ENCODE measurements at regions not wholly inside any gene's neighbourhood (a gene's known extent, or its start where the extent isn't known, plus 50 kb on each side); places are given as distances from the start of the nearest gene placed in this dataset.
"Not testable (repeated sequence)": the region's sequence is repeated elsewhere in the genome, so short reads cannot be mapped to it uniquely, and the experiment has no call there.

DNA sequence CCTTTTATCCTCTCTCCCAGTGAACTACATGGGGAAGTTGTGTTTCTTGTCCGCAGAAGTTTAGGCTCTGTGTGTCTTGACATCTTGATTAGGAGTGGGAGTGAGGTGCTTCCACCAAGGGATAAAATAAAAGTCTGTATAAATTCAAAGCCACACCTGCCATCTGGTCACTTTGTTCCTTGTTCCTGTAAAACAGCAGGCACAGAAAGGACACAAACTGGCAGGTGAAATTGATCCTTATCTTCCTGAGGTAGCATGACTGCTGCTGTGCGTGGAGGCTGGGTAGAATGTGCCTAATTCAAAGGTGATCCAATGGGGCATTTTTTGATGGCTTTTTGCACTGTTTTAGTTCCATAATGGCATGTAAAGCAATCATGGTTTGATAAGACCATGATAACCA is 104.3 kb upstream of the KITLG start:
- no peaks in the 10 kb centered on the region for H3K9me3 ChIP-seq (ENCODE audit: control insufficient read depth, insufficient read depth, low read length)
- no peak overlapping the region for H3K9ac ChIP-seq (ENCODE audit: low read depth, low read length)
- H3K4me1 ChIP-seq (ENCODE audit: control insufficient read depth, insufficient read depth, low read length), result no peaks in the 10 kb centered on the region
- no peaks in the 10 kb centered on the region for H3K27me3 ChIP-seq (ENCODE audit: control insufficient read depth, insufficient read depth, low read length)
- no peak overlapping the region for H3K4me3 ChIP-seq (ENCODE audit: low read depth, low read length)
- no peaks in the 10 kb centered on the region for H3K36me3 ChIP-seq (ENCODE audit: control insufficient read depth, insufficient read depth, low read length)

DNA sequence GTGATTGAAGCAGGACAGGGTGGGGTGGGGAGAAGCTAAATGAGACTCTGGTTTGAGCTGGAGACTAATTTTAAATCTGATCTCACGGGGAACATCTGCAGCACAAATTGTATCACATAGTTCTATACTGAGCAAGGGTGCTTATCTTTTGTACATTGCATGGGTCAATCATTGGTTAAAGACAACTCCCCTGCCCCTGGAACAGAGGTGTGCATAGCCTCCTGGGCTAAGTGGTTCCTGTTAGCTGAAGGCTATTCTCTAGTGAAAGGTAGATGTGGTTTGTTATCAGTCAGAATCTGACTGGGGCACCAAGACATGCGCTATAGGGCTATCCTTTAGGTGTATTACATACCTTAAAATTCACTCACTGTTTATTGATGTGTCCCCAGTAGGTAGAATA is 103.9 kb upstream of the KITLG start:
- Histone ChIP-seq H3K36me3 (ENCODE audit: control insufficient read depth, insufficient read depth, low read length) (no peaks in the 10 kb centered on the region), H3K27me3 (ENCODE audit: control insufficient read depth, insufficient read depth, low read length) (no peaks in the 10 kb centered on the region), H3K9ac (ENCODE audit: low read depth, low read length) (no peak overlapping the region), H3K4me3 (ENCODE audit: low read depth, low read length) (no peak overlapping the region), H3K9me3 (ENCODE audit: control insufficient read depth, insufficient read depth, low read length) (no peaks in the 10 kb centered on the region), H3K4me1 (ENCODE audit: control insufficient read depth, insufficient read depth, low read length) (no peaks in the 10 kb centered on the region)

DNA sequence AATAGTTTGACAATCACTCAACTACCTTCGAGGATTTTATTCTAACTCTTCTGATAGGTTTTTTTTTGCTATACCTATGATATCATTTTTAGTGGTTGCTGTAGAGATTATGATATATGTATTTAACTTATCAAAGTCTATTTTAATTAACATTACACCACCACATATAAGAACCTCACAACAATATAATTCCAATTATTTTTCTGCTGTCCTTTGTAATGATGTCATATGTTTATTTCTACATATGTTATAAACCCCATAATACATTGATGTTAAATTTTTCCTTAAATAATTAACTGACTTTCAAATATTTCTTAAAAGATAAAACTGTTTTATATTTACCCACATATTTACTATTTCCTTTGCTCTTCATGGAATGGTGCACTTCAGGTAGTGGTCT is 103.4 kb upstream of the KITLG start:
- no peaks in the 10 kb centered on the region for H3K36me3 ChIP-seq (ENCODE audit: control insufficient read depth, insufficient read depth, low read length)
- H3K9me3 ChIP-seq (ENCODE audit: control insufficient read depth, insufficient read depth, low read length), result no peaks in the 10 kb centered on the region
- H3K4me1 ChIP-seq (ENCODE audit: control insufficient read depth, insufficient read depth, low read length), result no peaks in the 10 kb centered on the region
- H3K27me3 ChIP-seq (ENCODE audit: control insufficient read depth, insufficient read depth, low read length), result no peaks in the 10 kb centered on the region
- H3K9ac ChIP-seq (ENCODE audit: low read depth, low read length), result no peak overlapping the region
- no peak overlapping the region for H3K4me3 ChIP-seq (ENCODE audit: low read depth, low read length)

DNA sequence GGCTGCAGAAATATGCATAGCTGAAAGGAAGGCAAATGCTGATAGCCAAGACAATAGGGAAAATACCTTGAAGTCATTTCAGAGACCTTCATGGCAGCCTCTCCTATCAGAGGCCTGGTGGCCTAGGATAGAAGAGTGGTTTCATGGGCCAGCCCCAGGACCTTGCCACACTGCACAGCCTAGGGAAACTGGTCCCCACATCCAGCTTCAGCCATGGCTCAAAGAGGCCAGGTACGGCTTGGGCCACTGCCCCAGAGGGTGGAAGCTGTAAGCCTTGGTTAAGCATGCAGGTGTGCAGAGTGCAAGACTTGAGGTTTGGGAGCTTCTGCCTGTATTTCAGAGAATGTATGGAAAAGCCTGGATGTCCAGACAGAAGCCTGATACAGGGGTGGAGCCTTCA is 101.0 kb upstream of the KITLG start:
- no peaks in the 10 kb centered on the region for H3K4me1 ChIP-seq (ENCODE audit: control insufficient read depth, insufficient read depth, low read length)

DNA sequence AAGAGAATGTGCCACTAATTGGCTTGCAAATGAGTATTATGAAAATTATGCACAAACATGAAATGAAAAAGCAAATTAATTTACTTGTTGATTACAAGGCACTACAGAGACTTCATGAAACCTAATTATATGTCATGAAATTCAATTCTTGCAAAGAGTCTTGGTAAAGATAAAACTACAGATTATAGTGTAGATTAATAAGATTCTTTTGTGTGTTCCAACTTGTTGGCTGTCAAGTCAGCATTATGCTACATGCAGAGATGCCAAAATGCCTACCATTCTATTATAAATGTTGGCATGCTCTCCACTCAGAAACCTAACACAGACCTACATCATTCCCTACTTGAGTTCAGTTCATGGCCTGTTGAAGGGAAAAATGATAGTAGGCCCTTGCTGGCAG is 97.2 kb upstream of the KITLG start:
- no peaks in the 10 kb centered on the region for H3K9me3 ChIP-seq (ENCODE audit: control insufficient read depth, insufficient read depth, low read length)
- H3K27me3 ChIP-seq (ENCODE audit: control insufficient read depth, insufficient read depth, low read length), result no peaks in the 10 kb centered on the region

More for the DNA sequence above, 101.0 kb upstream of the KITLG start:
- Histone ChIP-seq H3K27me3 (ENCODE audit: control insufficient read depth, insufficient read depth, low read length) (no peaks in the 10 kb centered on the region), H3K36me3 (ENCODE audit: control insufficient read depth, insufficient read depth, low read length) (no peaks in the 10 kb centered on the region), H3K9me3 (ENCODE audit: control insufficient read depth, insufficient read depth, low read length) (no peaks in the 10 kb centered on the region), H3K9ac (ENCODE audit: low read depth, low read length) (no peak overlapping the region), H3K4me3 (ENCODE audit: low read depth, low read length) (no peak overlapping the region)

DNA sequence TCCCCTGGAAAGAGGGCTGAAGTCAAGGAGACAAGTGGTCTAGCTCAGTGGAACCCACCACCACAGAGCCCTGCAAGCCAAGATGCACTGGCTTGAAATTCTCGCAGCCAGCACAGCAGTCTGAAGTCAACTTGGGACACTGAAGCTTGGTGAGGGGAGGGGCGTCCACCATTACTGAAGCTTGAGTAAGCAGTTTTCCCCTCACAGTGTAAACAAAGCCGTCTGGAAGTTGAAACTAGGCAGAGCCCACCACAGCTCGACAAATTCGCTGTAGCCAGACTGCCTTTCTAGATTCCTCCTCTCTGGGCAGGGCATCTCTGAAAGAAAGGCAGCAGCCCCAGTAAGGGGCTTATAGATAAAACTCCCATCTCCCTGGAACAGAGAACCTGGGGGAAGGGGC is 87.3 kb upstream of the KITLG start:
- not testable (repeated sequence) for H3K4me1 ChIP-seq (ENCODE audit: control insufficient read depth, insufficient read depth, low read length); H3K9me3 ChIP-seq (ENCODE audit: control insufficient read depth, insufficient read depth, low read length); H3K27me3 ChIP-seq (ENCODE audit: control insufficient read depth, insufficient read depth, low read length); H3K36me3 ChIP-seq (ENCODE audit: control insufficient read depth, insufficient read depth, low read length); H3K9ac ChIP-seq (ENCODE audit: low read depth, low read length); H3K4me3 ChIP-seq (ENCODE audit: low read depth, low read length)

More for the DNA sequence above, 97.2 kb upstream of the KITLG start:
- H3K36me3 ChIP-seq (ENCODE audit: control insufficient read depth, insufficient read depth, low read length), result no peaks in the 10 kb centered on the region
- no peak overlapping the region for H3K4me3 ChIP-seq (ENCODE audit: low read depth, low read length)
- H3K9ac ChIP-seq (ENCODE audit: low read depth, low read length), result no peak overlapping the region
- no peaks in the 10 kb centered on the region for H3K4me1 ChIP-seq (ENCODE audit: control insufficient read depth, insufficient read depth, low read length)

DNA sequence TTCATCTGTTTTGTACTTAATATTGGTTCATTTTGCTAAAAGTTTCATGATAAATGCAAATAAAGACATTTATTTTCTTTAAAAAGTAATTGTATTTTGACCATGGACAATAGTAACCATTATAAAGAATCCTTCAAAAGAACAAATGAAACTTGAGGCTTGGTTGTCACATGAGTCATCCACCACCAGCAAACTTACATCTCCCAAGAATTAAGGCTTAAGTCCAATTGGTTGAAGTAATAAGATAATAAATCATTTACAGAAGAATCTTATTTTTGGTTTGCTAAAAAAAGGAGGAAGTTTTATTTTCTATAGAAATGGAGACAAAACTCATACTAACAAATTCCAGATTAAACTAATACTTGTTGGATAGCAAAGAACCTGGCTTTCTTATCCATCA is 84.8 kb upstream of the KITLG start:
- Histone ChIP-seq H3K4me1 (ENCODE audit: control insufficient read depth, insufficient read depth, low read length) (peaks cover 3% of the 10 kb centered on the region), H3K27me3 (ENCODE audit: control insufficient read depth, insufficient read depth, low read length) (no peaks in the 10 kb centered on the region), H3K4me3 (ENCODE audit: low read depth, low read length) (no peak overlapping the region), H3K9ac (ENCODE audit: low read depth, low read length) (no peak overlapping the region), H3K9me3 (ENCODE audit: control insufficient read depth, insufficient read depth, low read length) (no peaks in the 10 kb centered on the region), H3K36me3 (ENCODE audit: control insufficient read depth, insufficient read depth, low read length) (no peaks in the 10 kb centered on the region)

DNA sequence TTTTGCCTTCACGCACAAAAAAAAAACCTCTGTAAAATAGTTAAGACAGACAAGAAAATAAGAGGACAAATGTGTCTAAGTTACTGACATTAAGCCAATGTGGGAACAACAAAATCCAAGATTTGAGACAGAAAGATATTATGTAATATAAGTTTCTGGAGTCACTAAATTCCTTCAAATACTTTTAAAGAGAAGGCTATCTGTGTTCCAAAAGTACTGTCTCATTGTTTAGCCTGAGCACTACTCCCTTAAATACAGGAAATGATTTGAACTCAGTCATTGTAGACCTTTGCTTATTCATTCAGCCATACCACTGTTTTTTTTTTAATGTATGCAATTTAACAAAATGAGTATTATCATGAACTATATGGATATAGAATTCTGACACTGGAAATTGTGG is 82.7 kb upstream of the KITLG start:
- no peak overlapping the region for H3K9ac ChIP-seq (ENCODE audit: low read depth, low read length)
- no peaks in the 10 kb centered on the region for H3K27me3 ChIP-seq (ENCODE audit: control insufficient read depth, insufficient read depth, low read length)
- no peaks in the 10 kb centered on the region for H3K36me3 ChIP-seq (ENCODE audit: control insufficient read depth, insufficient read depth, low read length)
- H3K4me1 ChIP-seq (ENCODE audit: control insufficient read depth, insufficient read depth, low read length), result peaks cover 3% of the 10 kb centered on the region
- H3K4me3 ChIP-seq (ENCODE audit: low read depth, low read length), result no peak overlapping the region
- no peaks in the 10 kb centered on the region for H3K9me3 ChIP-seq (ENCODE audit: control insufficient read depth, insufficient read depth, low read length)

DNA sequence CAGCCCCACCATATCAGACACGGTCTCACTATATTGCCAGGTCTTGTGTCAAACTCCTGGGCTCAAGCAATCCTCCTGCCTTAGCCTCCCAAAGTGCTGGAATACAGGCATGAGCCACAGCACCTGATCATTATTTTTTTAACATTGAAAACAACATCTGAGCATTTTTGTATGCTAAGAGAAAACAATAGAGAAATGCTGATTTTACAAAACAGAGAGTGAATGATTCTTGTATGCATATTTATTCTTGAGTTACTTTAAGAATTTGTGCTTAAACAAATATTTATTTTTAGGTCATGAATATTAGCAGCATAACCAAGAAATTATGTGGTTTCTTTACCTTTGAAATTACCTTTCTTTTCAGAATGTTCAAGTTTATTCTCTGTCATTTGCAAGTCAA is 81.8 kb upstream of the KITLG start:
- Histone ChIP-seq H3K4me3 (ENCODE audit: low read depth, low read length) (no peak overlapping the region), H3K9ac (ENCODE audit: low read depth, low read length) (no peak overlapping the region), H3K4me1 (ENCODE audit: control insufficient read depth, insufficient read depth, low read length) (peaks cover 3% of the 10 kb centered on the region), H3K36me3 (ENCODE audit: control insufficient read depth, insufficient read depth, low read length) (no peaks in the 10 kb centered on the region), H3K27me3 (ENCODE audit: control insufficient read depth, insufficient read depth, low read length) (no peaks in the 10 kb centered on the region), H3K9me3 (ENCODE audit: control insufficient read depth, insufficient read depth, low read length) (no peaks in the 10 kb centered on the region)

DNA sequence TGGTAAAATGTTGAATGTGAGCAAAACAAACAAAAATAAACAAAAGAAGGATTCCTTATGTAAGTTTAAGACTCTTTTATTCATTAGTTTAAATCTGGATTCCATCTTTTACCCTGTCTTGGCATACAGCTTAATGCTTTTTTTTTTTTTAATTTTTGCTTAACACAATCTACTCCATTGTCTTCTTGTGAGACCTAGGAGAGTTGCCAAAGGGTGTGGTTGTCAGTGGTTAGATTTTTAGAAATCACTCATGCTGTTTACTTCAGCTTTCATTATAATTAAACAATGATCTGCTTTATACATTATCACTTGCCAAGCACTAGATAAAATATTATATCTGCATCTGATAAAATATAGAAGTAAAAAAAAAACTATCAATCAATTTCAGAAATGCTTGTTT is 77.7 kb upstream of the KITLG start:
- H3K4me3 ChIP-seq (ENCODE audit: low read depth, low read length), result no peak overlapping the region
- no peaks in the 10 kb centered on the region for H3K36me3 ChIP-seq (ENCODE audit: control insufficient read depth, insufficient read depth, low read length)
- H3K4me1 ChIP-seq (ENCODE audit: control insufficient read depth, insufficient read depth, low read length), result no peaks in the 10 kb centered on the region
- H3K9ac ChIP-seq (ENCODE audit: low read depth, low read length), result no peak overlapping the region
- H3K27me3 ChIP-seq (ENCODE audit: control insufficient read depth, insufficient read depth, low read length), result no peaks in the 10 kb centered on the region
- H3K9me3 ChIP-seq (ENCODE audit: control insufficient read depth, insufficient read depth, low read length), result no peaks in the 10 kb centered on the region

DNA sequence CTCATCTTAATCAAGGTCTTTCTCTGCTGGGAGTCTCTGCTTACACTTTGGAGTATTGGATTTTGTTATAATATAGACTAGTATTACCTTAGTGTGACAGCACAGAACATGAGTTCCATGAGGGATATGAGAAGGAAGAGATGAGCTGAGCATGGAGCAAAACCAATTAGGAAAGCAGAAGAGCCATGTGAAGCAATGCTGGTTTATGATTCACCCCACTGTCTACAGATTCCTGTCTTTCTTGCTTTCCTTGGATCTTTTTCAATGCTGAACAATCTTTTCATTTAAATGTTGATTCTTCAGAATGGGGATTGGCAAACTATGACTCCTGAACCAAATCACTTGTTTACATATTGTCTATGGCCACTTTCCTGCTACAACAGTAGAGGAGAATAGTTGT is 70.4 kb upstream of the KITLG start:
- no peak overlapping the region for H3K4me3 ChIP-seq (ENCODE audit: low read depth, low read length)
- no peaks in the 10 kb centered on the region for H3K27me3 ChIP-seq (ENCODE audit: control insufficient read depth, insufficient read depth, low read length)
- no peaks in the 10 kb centered on the region for H3K36me3 ChIP-seq (ENCODE audit: control insufficient read depth, insufficient read depth, low read length)
- H3K9me3 ChIP-seq (ENCODE audit: control insufficient read depth, insufficient read depth, low read length), result no peaks in the 10 kb centered on the region
- H3K9ac ChIP-seq (ENCODE audit: low read depth, low read length), result no peak overlapping the region
- no peaks in the 10 kb centered on the region for H3K4me1 ChIP-seq (ENCODE audit: control insufficient read depth, insufficient read depth, low read length)

DNA sequence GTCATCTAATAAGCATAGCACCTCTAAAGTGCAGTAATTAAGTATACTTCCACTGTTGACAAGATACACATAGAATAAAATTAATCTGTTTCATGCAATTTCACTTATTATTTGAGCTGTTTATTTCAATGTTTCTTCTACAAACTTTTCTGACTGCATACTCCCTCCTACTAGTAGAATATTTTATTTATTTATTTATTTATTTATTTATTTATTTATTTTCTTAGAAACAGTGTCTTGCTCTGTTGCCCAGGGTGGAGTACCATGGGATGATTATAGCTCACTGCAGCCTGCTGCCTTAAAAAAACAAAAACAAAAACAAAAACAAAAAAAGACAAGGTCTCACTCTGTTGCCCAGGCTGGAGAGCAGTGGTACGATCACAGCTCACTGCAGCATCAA is 68.4 kb upstream of the KITLG start:
- no peaks in the 10 kb centered on the region for H3K9me3 ChIP-seq (ENCODE audit: control insufficient read depth, insufficient read depth, low read length)
- no peaks in the 10 kb centered on the region for H3K36me3 ChIP-seq (ENCODE audit: control insufficient read depth, insufficient read depth, low read length)
- H3K27me3 ChIP-seq (ENCODE audit: control insufficient read depth, insufficient read depth, low read length), result no peaks in the 10 kb centered on the region
- H3K4me3 ChIP-seq (ENCODE audit: low read depth, low read length), result no peak overlapping the region
- no peak overlapping the region for H3K9ac ChIP-seq (ENCODE audit: low read depth, low read length)
- H3K4me1 ChIP-seq (ENCODE audit: control insufficient read depth, insufficient read depth, low read length), result no peaks in the 10 kb centered on the region

DNA sequence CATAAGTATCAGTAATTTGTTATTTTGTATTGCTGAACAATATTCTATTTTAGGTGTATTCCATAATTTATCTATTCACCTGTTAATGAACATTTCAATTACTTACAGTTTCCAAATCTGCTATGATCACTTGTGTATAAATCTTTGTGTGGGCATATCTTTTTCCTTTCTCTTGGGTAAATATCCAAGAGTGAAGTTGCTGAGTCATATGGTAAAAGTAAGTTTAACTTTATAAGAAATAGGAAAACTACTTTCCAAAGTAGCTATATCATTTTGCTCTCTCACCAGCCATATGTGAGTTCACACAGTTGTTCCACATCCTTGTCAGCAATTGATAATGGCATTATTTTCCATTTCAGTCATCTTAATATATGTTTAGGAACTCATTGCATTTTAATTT is 66.6 kb upstream of the KITLG start:
- Histone ChIP-seq H3K4me1 (ENCODE audit: control insufficient read depth, insufficient read depth, low read length) (no peaks in the 10 kb centered on the region), H3K9me3 (ENCODE audit: control insufficient read depth, insufficient read depth, low read length) (no peaks in the 10 kb centered on the region), H3K4me3 (ENCODE audit: low read depth, low read length) (no peak overlapping the region), H3K36me3 (ENCODE audit: control insufficient read depth, insufficient read depth, low read length) (no peaks in the 10 kb centered on the region), H3K9ac (ENCODE audit: low read depth, low read length) (no peak overlapping the region), H3K27me3 (ENCODE audit: control insufficient read depth, insufficient read depth, low read length) (no peaks in the 10 kb centered on the region)
